ENCODE measurements at regions not wholly inside any gene's neighbourhood (a gene's known extent, or its start where the extent isn't known, plus 50 kb on each side); places are given as distances from the start of the nearest gene placed in this dataset.

GRCh38 chr17:77266891-77267341 is 126.1 kb downstream of the SEC14L1 start:
- no peak for DNase-seq

- DNase-seq = no peak
Observed at GRCh38 chr17:77269696-77270681, 129.2 kb downstream of the SEC14L1 start.

- no peak for DNase-seq
Observed at GRCh38 chr17:77271411-77271810, 130.6 kb downstream of the SEC14L1 start.

- no peak for DNase-seq
Observed at GRCh38 chr17:77273397-77274085, 132.8 kb downstream of the SEC14L1 start.

- DNase-seq = no peak
Observed at GRCh38 chr17:77274096-77274845, 133.5 kb downstream of the SEC14L1 start.

GRCh38 chr17:77279448-77280303 is 138.9 kb downstream of the SEC14L1 start:
- no peak for DNase-seq

GRCh38 chr17:77280304-77281121 is 139.7 kb downstream of the SEC14L1 start:
- DNase-seq = peak; percentile 20

- DNase-seq = peak; percentile 42
Observed at GRCh38 chr17:77281122-77281903, 140.5 kb downstream of the SEC14L1 start.

- DNase-seq = no peak
Observed at GRCh38 chr17:77281904-77282367, 141.2 kb downstream of the SEC14L1 start.

- DNase-seq = no peak
Observed at GRCh38 chr17:77282524-77283515, 142.1 kb downstream of the SEC14L1 start.

GRCh38 chr17:77284023-77284617 is 143.4 kb downstream of the SEC14L1 start:
- no peak for DNase-seq

- no peak for DNase-seq
Observed at GRCh38 chr17:77285594-77286390, 145.0 kb downstream of the SEC14L1 start.

GRCh38 chr17:77286391-77286640 is 145.5 kb downstream of the SEC14L1 start:
- no peak for DNase-seq

GRCh38 chr17:77286641-77287431 is 146.1 kb downstream of the SEC14L1 start:
- DNase-seq = no peak

GRCh38 chr17:77287432-77288068 is 146.8 kb downstream of the SEC14L1 start:
- no peak for DNase-seq

GRCh38 chr17:77288115-77288619 is 147.4 kb downstream of the SEC14L1 start:
- no peak for DNase-seq

Measured in NCI-H748 treated with DMSO at 0.1 percent for 48 hours (cell line).